Stimulated activated naive B cell treated with anti-CD40 and anti-IgM and Interleukin-4, amounts not matched to agents 10 μg/mL and 1 μg/mL and 100 μg/mL, for 72 hours (primary cell): ENCODE measurements at regions not wholly inside any gene's neighbourhood (a gene's known extent, or its start where the extent isn't known, plus 50 kb on each side); places are given as distances from the start of the nearest gene placed in this dataset.

Experiments
- ATAC-seq, 2 donors: fragments of 150-1000 bp; cut with Tn5 transposase; replicated peaks; 2 replicates each; pipeline ENCODE4 v1.10.0; 2021; ENCODE audit warnings: moderate library complexity in 1 of 2
- DNase-seq: peaks from one replicate; pipeline ENCODE4 v3.0.0; 2021
- H3K27ac Mint-ChIP-seq: one replicate; pipeline ENCODE4 v1.8.0; 2022; ENCODE audit warnings: mild to moderate bottlenecking, mixed read lengths
- H3K27me3 Mint-ChIP-seq, 2 donors: one replicate each; pipeline ENCODE4 v1.8.0; 2022; ENCODE audit warnings: mixed read lengths in 2 of 2
- H3K36me3 Mint-ChIP-seq, 2 donors: one replicate each; pipeline ENCODE4 v1.8.0; 2022; ENCODE audit warnings: mixed read lengths in 2 of 2, mild to moderate bottlenecking in 1 of 2
- H3K4me1 Mint-ChIP-seq, 2 donors: one replicate each; pipeline ENCODE4 v1.8.0; 2022; ENCODE audit warnings: mixed read lengths in 2 of 2, mild to moderate bottlenecking in 1 of 2
- H3K4me3 Mint-ChIP-seq, 2 donors: one replicate each; pipeline ENCODE4 v1.8.0; 2022; ENCODE audit warnings: mild to moderate bottlenecking in 2 of 2, mixed read lengths in 2 of 2, moderate library complexity in 1 of 2
- H3K9me3 Mint-ChIP-seq, 2 donors: one replicate each; pipeline ENCODE4 v1.8.0; 2022; ENCODE audit warnings: mixed read lengths in 2 of 2, mild to moderate bottlenecking in 1 of 2

GRCh38 chr17:77606146-77606864 is 352.2 kb upstream of the TNRC6C start:
- H3K27ac Mint-ChIP-seq: no peak overlapping the region
- peaks cover 13 to 25% of the 10 kb centered on the region in 2 donors for H3K4me1 Mint-ChIP-seq
- DNase-seq: no peak
- H3K9me3 Mint-ChIP-seq: peaks cover 5 to 9% of the 10 kb centered on the region in 2 donors
- peaks cover 3 to 11% of the 10 kb centered on the region in 2 donors for H3K27me3 Mint-ChIP-seq
- no peak overlapping the region for H3K4me3 Mint-ChIP-seq
- ATAC-seq: no peak
- peaks cover 2 to 4% of the 10 kb centered on the region in 2 donors for H3K36me3 Mint-ChIP-seq

DNA sequence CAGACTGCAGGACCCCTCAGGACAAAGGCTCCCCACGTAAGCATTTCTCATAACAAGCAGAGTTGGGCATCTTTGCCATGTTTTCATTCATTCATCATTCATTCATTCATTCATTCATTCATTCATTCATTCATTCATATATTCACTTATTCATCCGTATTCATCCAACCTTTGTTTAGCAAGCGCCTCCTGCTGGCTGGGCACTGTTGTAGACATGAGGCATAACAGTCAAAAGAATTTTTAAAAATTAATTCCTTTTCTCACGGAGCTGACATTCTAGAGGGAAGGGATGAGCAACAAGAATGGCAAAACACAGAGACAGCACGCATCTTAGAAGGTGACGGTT is 351.7 kb upstream of the TNRC6C start:
- ATAC-seq (no peak), DNase-seq (no peak)
- no peak overlapping the region for H3K27ac Mint-ChIP-seq
- H3K4me1 Mint-ChIP-seq: peaks cover 13 to 30% of the 10 kb centered on the region in 2 donors
- H3K27me3 Mint-ChIP-seq: peaks cover 0 to 6% of the 10 kb centered on the region in 2 donors
- peaks cover 5 to 9% of the 10 kb centered on the region in 2 donors for H3K9me3 Mint-ChIP-seq
- H3K36me3 Mint-ChIP-seq: peaks cover 2 to 4% of the 10 kb centered on the region in 2 donors
- no peak overlapping the region for H3K4me3 Mint-ChIP-seq

DNA sequence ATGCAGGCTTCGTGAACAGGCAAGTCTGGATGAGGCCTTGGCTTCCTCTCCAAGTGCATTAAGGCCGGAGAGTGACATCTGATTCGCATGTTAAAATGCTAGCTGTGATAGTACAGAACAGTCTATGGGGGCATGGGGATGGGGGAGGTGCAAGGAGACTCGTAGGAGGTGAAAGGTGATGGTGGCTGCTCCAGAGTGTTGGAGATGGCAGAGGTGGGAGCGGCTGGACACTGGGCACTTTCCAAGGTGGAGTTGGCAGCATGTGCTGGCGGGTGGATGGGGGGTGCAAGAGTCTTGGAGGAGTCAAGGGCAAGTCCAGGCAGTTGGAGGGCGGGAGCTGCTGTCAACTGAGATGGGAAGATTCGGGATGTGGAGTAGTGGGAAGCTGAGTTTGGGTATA is 350.9 kb upstream of the TNRC6C start:
- H3K27ac Mint-ChIP-seq: peak overlapping the region; percentile 1
- H3K27me3 Mint-ChIP-seq: peaks cover 0 to 4% of the 10 kb centered on the region in 2 donors
- H3K36me3 Mint-ChIP-seq: peaks cover 2 to 4% of the 10 kb centered on the region in 2 donors
- H3K4me3 Mint-ChIP-seq: no peak overlapping the region
- peaks cover 5 to 9% of the 10 kb centered on the region in 2 donors for H3K9me3 Mint-ChIP-seq
- peaks cover 13 to 37% of the 10 kb centered on the region in 2 donors for H3K4me1 Mint-ChIP-seq
- DNase-seq: no peak
- no peak for ATAC-seq

GRCh38 chr17:77608431-77608830 is 350.1 kb upstream of the TNRC6C start:
- no peak overlapping the region for H3K4me3 Mint-ChIP-seq
- peaks cover 2 to 4% of the 10 kb centered on the region in 2 donors for H3K36me3 Mint-ChIP-seq
- DNase-seq (no peak), ATAC-seq (no peak)
- no peak overlapping the region for H3K27ac Mint-ChIP-seq
- H3K27me3 Mint-ChIP-seq: peaks cover 0 to 2% of the 10 kb centered on the region in 2 donors
- peaks cover 5 to 9% of the 10 kb centered on the region in 2 donors for H3K9me3 Mint-ChIP-seq
- peaks cover 13 to 37% of the 10 kb centered on the region in 2 donors for H3K4me1 Mint-ChIP-seq

- Mint-ChIP-seq H3K36me3 (peaks cover 2 to 4% of the 10 kb centered on the region in 2 donors), H3K4me3 (peak overlapping the region; percentile 63 to 75), H3K4me1 (peaks cover 13 to 37% of the 10 kb centered on the region in 2 donors), H3K27ac (peak overlapping the region; percentile 63), H3K27me3 (no peaks in the 10 kb centered on the region), H3K9me3 (peaks cover 5 to 9% of the 10 kb centered on the region in 2 donors)
- DNase-seq: peak; percentile 73
- ATAC-seq: peak; percentile 99
These were observed 348.7 kb upstream of the TNRC6C start for GRCh38 chr17:77609553-77610517.

DNA sequence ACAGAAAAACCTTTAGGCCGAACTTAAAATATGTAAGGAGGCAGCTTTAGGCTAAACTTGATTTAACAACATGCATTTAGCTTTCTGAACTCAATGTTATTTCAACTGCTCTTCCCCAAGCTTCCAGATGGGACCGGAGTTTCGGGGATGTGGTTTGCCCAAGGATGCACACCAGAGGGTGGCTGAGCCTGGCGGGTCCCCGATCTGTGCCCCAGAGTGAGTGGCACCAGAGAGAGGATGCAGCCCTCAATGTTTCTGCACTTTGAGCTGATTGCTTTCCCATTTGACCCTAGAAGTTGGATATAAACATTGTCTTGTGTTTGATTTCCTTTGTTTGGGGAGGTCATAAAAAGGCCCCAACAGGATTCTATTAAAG is 348.0 kb upstream of the TNRC6C start:
- DNase-seq (no peak), ATAC-seq (peak; percentile 36 to 41)
- Mint-ChIP-seq H3K9me3 (peaks cover 5 to 9% of the 10 kb centered on the region in 2 donors), H3K27ac (peak overlapping the region; percentile 63), H3K4me1 (peaks cover 13 to 37% of the 10 kb centered on the region in 2 donors), H3K36me3 (peaks cover 2 to 4% of the 10 kb centered on the region in 2 donors), H3K27me3 (no peaks in the 10 kb centered on the region), H3K4me3 (peak overlapping the region; percentile 50 to 75)

DNA sequence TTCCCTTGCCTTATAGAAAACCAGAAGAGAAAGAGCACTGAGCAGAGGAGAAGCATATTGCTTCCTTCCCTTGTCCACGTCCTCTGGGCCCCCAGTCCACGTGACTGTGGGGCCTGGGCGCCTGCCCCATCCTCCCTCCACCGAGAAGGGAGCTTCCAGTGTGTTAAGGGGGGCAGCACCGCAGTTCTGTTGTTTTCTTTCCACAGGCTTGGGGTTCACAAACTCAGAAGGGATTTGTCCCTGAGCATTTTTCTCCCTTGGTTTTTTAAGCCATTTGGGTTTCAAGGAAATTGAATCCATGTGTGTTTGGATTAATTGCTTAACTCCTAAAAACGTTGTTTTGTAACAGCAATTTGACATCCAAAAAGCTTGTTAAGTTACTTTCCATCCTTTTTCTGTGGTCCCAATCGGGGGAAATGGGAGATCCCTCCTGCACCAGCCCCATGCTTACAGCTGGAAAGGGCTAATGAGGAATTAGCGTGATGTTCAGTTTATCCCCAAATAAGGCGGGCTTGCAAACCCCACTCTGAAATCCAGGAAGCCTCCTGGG is 347.5 kb upstream of the TNRC6C start:
- H3K9me3 Mint-ChIP-seq: peaks cover 5 to 9% of the 10 kb centered on the region in 2 donors
- H3K4me1 Mint-ChIP-seq: peaks cover 13 to 37% of the 10 kb centered on the region in 2 donors
- ATAC-seq: no peak
- peak overlapping the region; percentile 12 to 50 for H3K4me3 Mint-ChIP-seq
- peak overlapping the region; percentile 63 for H3K27ac Mint-ChIP-seq
- no peak for DNase-seq
- H3K36me3 Mint-ChIP-seq: peaks cover 2 to 4% of the 10 kb centered on the region in 2 donors
- no peaks in the 10 kb centered on the region for H3K27me3 Mint-ChIP-seq

- no peak for DNase-seq
- Mint-ChIP-seq H3K36me3 (peaks cover 2 to 4% of the 10 kb centered on the region in 2 donors), H3K9me3 (peaks cover 5 to 9% of the 10 kb centered on the region in 2 donors), H3K4me3 (no peak overlapping the region), H3K27ac (no peak overlapping the region), H3K27me3 (peaks cover 0 to 2% of the 10 kb centered on the region in 2 donors), H3K4me1 (peaks cover 13 to 37% of the 10 kb centered on the region in 2 donors)
- no peak for ATAC-seq
These were observed 346.6 kb upstream of the TNRC6C start for GRCh38 chr17:77611791-77612502.

DNA sequence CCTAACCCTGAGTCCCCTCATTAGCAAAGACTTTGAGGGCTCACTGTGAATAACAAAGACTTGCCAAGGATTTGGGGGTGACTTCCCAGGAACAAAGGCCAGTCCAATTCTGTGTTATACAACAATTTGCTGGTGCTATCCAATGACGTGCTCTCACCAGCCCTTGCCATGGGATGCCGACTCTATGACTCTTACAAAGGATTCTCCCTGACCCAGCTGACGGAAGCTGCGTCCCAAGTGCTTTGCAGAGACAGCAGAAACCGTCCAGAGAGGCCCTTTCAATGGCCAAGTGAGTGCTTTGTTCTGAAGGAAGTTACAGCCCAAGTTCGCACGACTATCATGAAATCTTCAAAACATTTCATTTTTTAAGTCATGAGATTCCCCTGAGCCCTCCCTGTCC is 345.3 kb upstream of the TNRC6C start:
- Mint-ChIP-seq H3K36me3 (peaks cover 2 to 4% of the 10 kb centered on the region in 2 donors), H3K4me1 (peaks cover 15 to 37% of the 10 kb centered on the region in 2 donors), H3K9me3 (peaks cover 5 to 9% of the 10 kb centered on the region in 2 donors), H3K4me3 (no peak overlapping the region), H3K27me3 (peaks cover 8 to 15% of the 10 kb centered on the region in 2 donors), H3K27ac (no peak overlapping the region)
- ATAC-seq: no peak
- DNase-seq: no peak

DNA sequence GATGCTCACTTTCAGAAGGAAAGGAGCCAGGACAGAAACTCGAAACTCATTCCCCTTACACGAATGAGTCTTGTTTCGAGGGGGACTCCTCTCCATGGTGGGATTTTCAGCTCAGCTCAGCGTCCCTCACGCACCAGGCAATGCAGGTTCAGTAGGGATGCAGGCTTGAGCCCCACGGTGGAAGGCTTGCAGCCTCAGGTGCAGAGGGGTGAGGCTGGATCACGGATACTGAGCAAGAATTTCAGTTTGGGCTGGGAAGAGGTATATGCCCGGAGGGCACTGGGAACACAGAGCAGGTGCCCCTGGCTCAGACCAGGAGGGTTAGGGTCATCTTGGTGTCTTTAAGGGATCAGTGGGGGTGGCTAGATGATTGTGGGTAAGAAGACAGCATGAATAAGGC is 344.9 kb upstream of the TNRC6C start:
- no peak overlapping the region for H3K4me3 Mint-ChIP-seq
- H3K27me3 Mint-ChIP-seq: peaks cover 12 to 19% of the 10 kb centered on the region in 2 donors
- peaks cover 16 to 37% of the 10 kb centered on the region in 2 donors for H3K4me1 Mint-ChIP-seq
- H3K27ac Mint-ChIP-seq: no peak overlapping the region
- H3K36me3 Mint-ChIP-seq: peaks cover 2 to 4% of the 10 kb centered on the region in 2 donors
- peaks cover 5 to 9% of the 10 kb centered on the region in 2 donors for H3K9me3 Mint-ChIP-seq
- no peak for ATAC-seq
- no peak for DNase-seq

- H3K27me3 Mint-ChIP-seq: peaks cover 22 to 34% of the 10 kb centered on the region in 2 donors
- H3K4me3 Mint-ChIP-seq: no peak overlapping the region
- H3K9me3 Mint-ChIP-seq: peaks cover 0 to 7% of the 10 kb centered on the region in 2 donors
- ATAC-seq (no peak), DNase-seq (no peak)
- H3K27ac Mint-ChIP-seq: no peak overlapping the region
- H3K4me1 Mint-ChIP-seq: peaks cover 5 to 17% of the 10 kb centered on the region in 2 donors
- peaks cover 0 to 3% of the 10 kb centered on the region in 2 donors for H3K36me3 Mint-ChIP-seq
These were observed 342.7 kb upstream of the TNRC6C start for GRCh38 chr17:77615703-77616253.

DNA sequence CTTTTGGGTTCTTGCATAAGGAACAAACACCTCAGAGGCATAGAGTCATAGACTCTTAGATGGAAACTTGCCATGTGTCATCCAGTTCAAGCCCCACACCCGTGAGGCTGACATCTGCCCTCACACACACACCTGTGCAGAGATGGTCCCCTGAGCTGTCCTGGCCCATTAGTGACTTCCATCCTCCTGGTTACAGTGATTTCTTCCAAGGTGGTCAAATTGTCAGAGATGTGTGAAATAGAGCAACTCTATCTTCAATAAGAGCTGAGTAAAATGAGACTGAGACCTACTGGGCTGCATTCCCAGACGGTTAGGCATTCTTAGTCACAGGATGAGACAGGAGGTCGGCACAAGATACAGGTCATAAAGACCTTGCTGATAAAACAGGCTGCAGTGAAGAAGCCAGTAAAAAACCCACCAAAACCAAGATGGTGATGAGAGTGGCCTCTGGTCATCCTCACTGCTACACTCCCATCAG is 342.2 kb upstream of the TNRC6C start:
- Mint-ChIP-seq H3K4me1 (peaks cover 3 to 12% of the 10 kb centered on the region in 2 donors), H3K27me3 (peaks cover 22 to 34% of the 10 kb centered on the region in 2 donors), H3K4me3 (no peak overlapping the region), H3K9me3 (peaks cover 0 to 7% of the 10 kb centered on the region in 2 donors), H3K36me3 (peaks cover 0 to 3% of the 10 kb centered on the region in 2 donors), H3K27ac (no peak overlapping the region)
- ATAC-seq (no peak), DNase-seq (no peak)

DNA sequence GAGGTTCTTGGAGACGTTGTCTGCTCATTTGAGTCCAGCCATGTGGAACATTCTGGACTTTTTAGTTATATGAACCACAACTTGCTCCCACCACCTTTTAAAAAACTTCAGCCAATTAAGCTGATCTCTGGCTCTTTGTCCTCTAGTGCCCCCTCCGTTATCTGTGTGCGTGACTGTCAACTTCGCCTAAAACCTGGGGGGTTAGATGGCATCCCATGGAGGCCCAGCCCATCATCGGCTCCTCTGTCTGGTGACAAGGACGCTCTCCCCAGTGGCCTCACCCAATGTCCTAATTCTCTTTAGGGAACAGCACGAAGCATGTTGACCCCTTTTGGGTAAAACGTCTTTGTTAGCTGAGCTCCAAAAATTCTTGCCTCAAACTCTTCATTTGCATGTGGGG is 341.0 kb upstream of the TNRC6C start:
- Mint-ChIP-seq H3K36me3 (peaks cover 0 to 3% of the 10 kb centered on the region in 2 donors), H3K27ac (no peak overlapping the region), H3K4me1 (peaks cover 0 to 3% of the 10 kb centered on the region in 2 donors), H3K9me3 (peaks cover 0 to 7% of the 10 kb centered on the region in 2 donors), H3K27me3 (peaks cover 22 to 34% of the 10 kb centered on the region in 2 donors), H3K4me3 (no peak overlapping the region)
- DNase-seq (no peak), ATAC-seq (no peak)
